CD4-positive, alpha-beta T cell treated with Interleukin-10 for 1 hour (primary cell): ENCODE measurements at regions not wholly inside any gene's neighbourhood (a gene's known extent, or its start where the extent isn't known, plus 50 kb on each side); places are given as distances from the start of the nearest gene placed in this dataset.
A peak's percentile ranks its signal among the peaks of the same experiment; 100 is the strongest.

Experiments used
- DNase-seq: peaks from one replicate; pipeline ENCODE4 v3.0.0-alpha.2; 2020

DNA sequence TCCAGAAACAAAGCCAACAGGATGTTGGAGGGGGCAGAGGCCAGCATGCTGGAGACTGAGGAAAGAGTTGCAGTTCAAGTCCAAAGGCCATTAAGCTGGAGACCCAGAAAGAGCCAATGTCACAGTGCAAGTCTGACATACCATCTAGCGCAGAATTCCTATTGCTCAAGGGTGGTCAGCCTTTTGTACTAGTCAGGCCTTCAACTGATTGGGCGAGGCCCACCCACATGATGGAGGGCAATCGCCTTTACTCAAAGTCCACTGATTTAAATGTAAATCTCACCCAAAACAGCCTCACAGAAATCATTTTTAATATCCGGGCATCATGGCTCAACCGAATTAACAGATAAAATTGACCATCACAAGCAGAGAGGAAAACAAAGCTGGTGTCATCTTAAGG is 113.9 kb downstream of the RCN1 start:
- no peak for DNase-seq

DNA sequence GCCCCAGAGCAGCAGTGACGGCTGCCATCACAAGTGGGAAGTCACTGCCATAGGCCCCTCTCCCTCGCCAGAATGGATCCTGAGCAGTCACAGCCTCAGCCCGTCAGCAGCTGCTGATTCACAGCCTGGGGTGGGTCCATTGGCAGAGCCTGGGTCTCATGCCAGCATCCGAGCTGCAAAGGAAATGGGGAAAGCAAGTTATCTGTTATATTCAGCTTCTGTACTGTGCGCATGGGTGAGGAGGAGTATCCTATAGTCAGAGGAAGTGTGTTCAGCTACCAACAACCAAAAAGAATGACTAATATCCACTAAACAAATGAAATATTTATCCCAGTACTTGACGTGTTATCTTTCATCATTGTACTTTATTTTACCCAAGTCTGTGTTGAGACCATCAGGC is 119.7 kb downstream of the RCN1 start:
- no peak for DNase-seq

DNA sequence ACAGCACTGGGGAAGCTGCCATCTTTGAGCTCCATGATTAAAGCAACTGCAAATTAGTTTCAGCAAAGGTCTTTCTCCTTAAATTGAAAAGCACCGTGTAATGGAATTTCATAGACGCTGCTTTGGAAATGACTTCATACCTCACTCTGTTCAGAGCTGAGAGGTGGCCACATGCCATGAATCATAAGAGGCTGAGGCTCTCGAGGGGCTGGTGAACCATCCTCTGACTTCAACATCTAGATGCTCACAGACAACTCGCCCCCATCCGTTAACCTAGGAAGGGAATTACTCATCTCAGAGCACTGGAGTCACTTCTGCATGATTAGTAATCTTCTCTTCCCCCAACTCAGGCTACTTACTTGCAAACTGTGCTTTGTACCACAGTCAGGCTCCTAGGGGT is 122.3 kb downstream of the RCN1 start:
- DNase-seq, result no peak

DNA sequence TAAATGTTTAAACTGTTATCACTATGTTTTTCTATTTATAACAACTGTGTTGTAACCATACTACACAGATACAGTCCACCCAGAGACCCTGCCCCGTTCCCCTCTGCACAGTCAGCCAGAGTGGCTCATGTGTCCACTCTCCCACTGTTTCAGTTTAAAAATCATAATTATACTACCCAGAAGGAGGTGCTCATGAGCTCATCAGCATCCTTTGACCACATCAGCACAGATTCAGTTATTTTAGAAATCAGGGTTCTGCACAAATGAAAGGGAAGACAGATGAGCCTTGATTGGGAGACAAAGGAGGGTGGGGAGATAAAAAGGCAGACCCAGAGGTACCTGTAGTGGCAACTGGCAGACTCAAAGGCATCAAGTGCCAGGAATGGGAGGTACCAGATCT is 124.3 kb downstream of the RCN1 start:
- DNase-seq, result no peak

DNA sequence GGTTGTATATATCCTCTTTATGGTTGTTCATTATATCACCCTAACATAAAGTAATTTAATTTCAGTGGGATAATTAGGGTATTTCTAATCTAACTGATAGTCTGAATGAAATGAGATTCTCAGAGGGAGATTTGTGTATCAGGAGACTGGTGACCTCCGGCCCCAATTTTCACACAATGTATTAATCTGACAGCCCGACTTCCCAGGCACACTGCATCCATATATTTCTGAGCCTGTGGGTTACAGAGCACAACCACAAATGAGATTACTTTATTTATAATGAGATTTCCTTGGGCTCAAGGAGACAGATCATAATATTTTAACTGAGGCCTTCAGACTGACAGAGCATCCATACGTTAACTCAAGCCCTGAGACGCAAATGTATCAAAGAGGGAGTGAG is 125.9 kb downstream of the RCN1 start:
- DNase-seq, result no peak

DNA sequence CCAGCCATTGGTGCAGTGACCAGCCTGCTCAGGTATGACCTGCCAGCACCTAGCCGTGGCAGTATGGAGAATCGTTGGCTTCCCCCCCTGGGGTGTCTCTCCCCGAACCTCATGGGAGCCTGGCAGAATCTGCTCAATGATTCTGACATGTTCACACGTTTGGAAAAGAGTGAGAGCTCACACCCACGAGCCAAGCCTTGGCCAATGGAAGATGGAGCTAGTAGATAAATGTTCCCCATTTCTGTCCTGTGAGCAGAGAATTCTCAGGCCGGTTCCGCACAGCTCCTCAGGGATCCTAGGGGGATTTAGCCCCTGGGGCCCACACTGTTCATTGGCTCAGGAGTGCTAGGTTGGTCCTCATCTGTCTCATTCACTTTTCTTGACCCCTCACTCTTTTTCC is 128.4 kb downstream of the RCN1 start:
- DNase-seq, result no peak

DNA sequence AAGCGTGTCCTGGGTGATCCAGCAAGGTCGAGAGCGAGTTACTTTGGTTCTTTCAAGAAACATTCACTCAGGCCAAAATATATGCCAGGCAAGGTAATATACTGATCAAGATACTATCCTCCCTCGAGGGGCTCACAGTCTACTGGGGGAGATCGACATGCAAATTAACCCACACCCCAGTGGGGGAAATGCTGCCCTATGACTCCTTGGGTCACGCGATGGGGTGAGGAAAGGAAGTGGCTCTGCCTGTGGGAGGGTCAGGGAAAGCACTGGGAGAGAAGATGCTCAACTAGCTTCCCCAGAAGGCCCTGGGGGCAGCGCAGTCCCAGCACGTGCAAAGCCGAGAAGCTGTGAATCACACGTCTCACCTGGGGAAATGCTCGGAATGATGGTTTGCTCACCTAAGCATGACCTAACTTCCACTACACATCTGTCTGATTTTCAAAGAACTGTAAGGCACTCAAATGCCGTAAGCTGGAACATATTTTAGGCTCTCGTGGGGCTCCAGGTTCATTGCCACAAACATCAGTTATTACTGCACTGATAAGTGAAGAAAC is 130.7 kb downstream of the RCN1 start:
- no peak for DNase-seq

DNA sequence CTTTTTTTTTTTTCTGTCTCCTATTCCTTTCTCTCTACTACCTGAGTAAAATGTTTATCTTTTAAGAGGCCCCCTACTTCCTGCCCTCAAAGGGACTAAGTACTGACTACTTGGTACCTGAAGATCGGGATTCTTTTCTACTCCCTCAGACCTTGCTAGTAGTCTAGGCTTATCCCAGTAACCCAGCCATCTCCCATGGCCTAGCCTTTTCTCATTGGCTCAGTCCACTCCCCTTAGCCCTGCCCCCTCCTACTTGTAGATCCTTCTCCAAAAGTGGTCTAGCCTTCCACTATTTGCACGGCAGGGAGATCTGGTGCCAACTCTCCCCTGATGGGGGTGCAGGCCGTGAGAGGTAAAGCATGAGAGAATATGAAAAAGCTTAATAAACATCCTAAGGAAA is 133.7 kb downstream of the RCN1 start:
- no peak for DNase-seq

DNA sequence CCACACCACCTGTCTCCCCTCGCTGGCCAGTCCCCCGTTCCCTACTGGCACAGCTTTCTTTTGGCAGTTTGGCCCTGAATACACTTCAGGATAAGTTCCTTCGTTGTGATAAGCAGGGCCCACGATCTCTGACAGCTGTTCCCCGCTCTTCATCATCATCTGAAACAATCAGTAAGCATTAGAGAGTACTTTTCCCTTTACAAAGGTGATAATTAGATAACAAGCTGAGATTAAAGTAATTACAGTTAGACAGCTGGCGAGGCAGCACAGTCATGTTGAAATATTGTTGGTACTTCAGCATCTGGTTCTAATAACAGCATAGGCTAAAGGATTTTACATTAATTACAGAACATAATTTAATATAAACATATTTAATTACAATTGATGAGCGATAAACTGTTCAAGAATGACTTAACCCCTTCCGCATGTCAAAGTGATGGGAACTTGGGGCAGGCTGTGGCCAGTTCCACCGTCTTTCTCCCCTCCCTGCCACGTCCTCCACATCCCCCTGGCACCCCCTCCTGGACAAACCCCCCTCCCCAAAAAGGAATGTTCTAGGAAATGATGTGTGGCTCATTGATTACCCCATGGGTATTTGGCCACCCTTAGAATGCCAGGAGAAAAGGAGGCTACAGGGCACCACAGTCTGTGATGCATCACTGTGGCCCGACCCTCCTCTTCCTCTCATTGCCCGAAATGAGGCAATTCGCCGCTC is 134.9 kb downstream of the RCN1 start:
- DNase-seq, result no peak

DNA sequence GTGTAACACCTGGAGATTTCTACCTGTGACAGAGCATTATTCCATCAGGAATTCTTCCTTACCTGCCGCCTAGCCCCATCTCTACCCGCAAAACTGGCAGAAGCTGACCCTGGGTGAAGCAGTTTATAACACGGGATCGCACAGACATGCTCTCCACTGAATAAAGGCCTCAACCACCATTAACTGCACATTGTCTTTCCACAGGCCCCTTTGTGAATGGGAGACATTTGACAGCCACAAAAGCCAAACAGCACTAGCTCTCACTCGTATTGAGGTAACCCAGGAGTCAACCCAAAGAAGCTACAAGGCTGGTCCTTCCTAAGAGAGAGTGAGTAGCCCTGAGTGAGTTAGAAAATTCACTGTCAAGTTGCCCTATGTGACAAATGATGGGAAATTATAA is 135.6 kb downstream of the RCN1 start:
- no peak for DNase-seq

DNA sequence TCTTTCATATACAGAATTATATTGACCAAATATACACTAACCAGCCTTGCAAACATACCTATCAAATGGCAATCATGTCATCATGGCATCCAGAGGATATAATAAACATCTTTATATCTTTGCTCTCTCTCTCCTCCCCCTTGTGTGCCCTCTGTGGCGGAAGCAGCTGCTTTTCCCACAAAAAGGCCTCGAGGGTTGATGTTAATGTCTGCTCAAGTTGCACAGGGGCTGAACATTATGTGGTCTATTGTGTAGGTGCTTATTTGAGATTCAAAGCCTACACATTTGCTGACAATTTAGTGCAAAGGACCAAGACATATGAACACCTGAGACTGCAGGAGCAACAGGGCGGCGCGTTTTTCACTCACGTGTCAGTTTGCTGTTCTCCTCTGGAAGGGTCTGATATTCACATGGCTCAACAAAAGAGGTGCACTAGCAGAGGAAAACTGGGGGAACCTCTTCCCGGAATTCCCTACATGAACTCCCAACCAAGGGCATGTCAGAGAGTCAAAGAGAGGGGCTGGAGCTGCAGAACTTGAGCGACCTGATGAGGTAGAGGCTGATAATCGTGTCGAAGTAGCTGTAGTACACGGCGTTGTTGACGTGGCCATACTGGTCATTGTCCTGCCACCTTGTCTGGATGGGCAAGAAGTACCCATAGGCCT is 138.8 kb downstream of the RCN1 start:
- DNase-seq, result no peak

DNA sequence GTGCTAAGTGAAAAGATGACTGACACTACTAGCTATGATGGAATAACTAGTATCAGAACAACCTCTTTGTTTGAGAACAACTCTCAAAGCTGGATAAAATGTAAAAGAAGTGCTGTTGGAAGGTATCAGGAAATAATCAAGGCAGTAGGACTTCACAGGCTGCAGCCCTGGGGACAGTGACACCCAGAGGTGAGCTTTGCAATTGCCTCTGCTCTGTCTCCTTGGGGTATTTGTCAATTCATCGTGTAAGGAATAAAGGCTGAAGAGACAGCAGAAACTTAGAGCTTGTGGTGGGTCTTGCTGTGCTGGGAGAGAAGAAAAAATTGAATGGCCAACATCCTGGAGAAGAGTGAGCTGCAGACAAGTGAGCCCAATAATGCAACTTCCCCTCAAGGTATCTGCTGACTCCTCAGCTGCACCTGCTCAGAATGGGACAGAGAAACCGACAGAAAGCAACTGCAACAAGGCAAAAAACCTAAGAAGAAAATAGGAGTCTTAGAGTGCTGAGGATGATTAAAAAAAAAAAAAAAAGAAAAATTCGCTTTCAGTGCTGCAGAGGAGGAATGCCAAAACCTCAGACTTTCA is 141.1 kb downstream of the RCN1 start:
- DNase-seq, result peak; percentile 4

DNA sequence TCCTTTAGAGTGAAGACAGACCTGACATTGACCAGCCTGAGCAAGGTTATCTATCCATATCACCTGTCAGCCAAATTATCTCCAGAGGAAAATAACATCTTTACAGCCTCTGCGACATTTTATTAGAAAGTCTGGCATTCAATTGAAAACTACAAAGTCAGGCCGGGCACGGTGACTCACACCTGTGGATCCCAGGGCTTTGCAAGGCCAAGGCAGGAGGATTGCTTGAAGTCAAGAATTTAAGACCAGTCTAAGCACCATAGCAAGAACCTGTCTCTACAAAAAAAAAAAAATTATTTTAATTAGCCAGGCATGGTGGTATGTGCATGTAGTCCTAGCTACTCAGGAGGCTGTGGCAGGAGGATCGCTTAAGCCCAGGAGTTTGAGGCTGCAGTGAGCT is 141.6 kb downstream of the RCN1 start:
- DNase-seq, result no peak

DNA sequence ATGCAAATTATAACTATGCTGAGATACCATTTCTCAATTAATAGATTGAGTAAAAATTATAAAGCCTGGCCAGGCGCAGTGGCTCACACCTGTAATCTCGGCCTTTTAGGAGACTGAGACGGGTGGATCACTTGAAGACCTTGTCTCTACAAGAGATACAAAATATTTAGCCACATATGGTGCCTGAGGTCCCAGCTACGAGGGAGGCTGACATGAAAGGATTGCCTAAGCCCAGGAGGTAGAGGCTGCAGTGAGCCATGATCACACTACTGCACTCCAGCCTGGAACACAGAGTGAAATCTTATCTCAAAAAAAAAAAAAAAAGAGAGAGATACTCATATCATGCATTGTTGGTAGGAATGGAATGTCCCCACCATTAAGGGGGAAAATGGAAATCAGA is 142.4 kb downstream of the RCN1 start:
- DNase-seq, result no peak

DNA sequence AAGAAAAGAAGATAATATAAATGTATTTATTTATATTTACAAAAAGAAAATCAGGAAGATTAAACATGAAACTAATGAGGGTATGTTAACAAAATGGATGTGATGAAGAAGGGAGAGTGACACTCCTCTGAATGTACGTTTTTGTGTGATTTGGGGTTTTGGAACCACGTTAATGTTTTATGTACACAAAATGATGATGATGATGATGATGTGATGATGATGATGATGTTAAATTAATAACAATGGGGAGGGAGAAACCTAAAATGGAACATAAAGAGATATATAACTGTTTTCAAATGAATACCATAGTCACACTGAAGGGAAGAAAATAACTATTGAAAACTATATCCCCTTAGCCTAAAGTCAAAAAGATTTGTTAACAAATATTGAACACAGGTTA is 143.1 kb downstream of the RCN1 start:
- no peak for DNase-seq

DNA sequence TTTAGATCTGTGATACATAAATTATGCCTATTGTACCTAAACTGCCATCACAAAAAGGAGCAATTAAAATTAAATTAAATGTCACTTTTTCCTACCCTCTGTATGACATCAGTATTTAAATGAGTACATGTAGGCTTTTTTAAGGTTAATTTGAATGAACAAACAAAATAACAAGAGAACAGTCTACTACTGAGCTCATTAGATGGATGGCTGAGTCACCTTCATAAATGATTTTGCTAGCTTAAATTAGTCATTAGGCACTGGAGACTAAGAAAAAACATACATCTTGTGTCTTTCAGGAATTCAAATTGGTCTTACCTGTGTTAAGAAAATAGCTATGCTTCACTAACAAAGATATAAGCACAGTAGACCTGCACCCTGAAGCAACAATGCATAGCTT is 153.6 kb downstream of the RCN1 start:
- DNase-seq, result no peak

DNA sequence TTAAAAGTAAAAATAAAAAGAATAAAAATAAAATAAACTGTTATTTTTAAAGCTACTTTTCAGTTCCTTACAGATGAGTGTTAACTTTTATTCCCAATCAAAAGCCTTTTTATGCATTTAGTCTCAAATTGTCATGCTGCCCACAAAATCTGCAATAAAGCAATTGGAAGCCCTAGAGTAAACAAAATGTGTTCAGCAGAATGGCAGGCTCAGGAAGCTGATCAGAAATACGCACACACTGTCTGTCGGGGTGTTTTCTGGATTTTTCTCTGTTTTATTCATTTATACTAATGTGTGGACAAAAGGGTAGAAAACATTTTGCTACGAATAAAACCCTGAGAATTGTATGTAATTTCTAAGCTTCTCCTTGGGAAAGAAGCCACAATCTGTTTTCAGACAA is 162.8 kb downstream of the RCN1 start:
- no peak for DNase-seq

DNA sequence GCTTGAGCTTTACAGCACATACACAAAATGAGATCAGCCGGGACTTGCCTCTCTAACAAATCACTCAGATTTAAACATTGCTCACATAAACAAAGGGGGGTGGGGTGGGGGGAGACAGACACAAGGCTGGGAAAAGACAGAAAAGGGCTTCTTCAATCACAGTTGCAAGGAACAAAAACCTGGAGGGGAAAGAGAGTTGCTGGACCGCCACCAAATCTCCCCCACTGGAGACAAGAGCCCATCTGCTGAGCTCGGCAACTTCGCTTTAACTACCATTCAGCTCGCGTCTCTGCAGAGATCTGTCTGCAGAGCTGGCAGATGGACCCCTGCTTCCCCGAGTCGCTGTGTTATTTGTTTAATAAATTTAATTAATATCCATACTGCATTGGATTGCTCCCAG is 165.0 kb downstream of the RCN1 start:
- no peak for DNase-seq

DNA sequence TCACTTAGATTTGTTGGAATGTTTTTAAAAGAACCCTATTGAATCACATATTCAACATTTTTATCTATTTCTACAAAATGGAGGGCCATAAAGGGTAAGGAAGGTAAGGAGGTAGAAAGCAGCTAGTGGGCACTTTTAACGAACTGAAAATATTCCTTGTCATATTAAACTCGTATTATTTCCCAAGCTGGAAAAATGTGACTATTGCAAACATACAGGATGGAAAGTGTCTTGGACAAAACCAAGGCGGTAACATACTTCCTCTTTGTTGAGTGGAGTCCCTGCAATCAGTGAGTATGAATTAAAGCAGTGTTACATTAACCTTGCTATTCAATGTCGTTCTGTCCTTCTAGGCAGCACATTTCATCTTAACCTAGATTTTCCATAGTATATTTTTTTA is 165.6 kb downstream of the RCN1 start:
- DNase-seq, result no peak

DNA sequence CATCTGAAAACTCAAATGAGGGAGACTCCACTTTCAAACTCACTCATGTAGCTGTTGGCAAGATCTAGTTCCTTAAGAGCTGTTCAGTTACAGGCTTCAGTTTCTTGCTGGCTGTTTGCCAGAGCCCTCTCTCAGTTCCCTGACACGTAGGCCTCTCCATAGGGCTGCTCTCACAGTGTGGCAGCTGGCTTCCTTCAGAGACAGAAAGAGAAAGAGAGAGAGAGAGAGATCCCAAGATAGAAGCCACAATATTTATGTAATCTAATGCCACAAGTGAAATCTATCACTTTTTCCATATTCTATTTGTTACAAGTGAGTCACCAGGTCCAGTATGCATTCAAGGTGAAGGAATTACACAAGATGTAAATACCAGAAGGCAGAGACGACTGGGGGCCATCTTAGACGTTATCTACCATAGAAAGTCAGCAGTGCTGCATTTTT is 168.8 kb downstream of the RCN1 start:
- peak; percentile 2 for DNase-seq

DNA sequence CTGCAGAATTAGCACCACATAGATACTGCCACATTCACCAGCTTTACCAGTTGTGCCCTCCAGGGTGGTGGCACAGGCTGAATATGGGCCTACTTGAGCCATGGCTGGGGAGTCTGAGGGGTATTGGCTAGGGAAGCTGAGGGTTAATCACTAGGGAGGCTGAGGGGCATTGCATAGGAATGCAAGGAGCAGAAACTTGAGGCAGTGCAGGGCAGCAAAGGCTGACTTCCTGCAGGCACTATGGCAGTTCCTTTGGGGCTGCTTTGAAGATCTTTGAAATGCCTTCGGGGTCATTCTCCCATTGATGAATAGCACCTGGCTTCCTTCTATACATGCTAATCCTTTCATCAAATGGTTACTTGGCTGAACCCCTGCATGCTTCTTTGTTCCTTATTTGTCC is 171.5 kb downstream of the RCN1 start:
- DNase-seq, result no peak

DNA sequence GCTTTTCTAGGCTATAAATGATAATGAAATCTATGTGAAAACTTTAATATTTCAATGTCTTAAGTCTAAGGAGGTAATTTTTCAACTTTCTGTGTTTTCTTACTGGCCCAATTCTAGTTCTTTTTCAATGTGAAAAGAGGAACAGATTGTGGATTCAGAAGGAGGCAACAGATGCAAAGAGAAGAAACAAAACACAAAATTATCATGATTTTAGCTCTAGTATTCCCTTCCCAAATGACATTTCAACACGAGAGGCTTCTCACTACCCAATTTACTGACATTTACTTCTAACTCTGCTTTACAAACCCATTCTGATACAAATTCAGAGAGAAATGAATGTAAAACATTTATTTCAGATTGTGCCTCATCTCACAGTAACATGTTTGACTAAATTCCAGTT is 169.4 kb downstream of the WT1 start:
- no peak for DNase-seq

DNA sequence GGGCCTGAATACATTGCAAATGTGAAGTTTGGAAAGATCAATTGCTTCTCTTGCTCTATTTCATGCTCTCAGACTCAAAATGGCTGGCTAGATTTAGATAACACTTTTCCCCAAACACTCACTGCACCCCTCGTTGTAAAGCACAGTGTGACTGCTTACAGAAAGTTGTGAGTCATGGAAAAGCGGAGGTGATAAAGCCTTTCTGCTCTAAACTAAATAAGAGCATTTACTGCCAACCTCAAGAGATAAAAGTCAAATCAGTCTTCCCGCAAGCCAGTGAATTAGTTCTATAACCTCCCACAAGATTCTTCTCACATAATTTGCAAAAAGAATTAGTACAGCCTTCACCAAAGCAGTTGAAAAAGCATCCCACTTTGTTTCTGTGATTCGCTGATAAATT is 168.7 kb downstream of the WT1 start:
- no peak for DNase-seq

DNA sequence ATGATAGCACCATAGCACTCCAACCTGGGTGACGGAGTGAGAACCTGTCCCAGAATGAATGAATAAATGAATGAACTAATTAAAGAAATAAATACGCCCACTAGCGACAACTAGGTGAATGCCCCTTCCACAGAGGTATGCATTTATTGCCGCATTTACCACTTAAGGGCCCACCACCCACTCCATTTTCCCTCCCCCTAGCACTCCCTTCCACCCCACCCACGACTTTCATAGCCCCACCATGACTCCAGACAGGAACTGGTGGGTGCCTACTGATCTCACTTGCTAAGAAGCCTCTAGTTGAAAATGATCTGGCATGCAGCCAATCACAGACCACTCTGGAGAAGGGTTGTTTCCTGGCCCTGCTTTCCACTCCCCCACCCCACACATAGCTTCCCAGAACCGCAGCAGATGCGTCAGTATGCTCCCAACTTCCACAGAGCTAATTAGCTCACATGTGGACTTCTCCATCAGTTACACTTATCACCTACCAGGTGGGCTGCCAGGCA is 167.6 kb downstream of the WT1 start:
- DNase-seq, result no peak
